ENCODE measurements at regions not wholly inside any gene's neighbourhood (a gene's known extent, or its start where the extent isn't known, plus 50 kb on each side); places are given as distances from the start of the nearest gene placed in this dataset.

DNA sequence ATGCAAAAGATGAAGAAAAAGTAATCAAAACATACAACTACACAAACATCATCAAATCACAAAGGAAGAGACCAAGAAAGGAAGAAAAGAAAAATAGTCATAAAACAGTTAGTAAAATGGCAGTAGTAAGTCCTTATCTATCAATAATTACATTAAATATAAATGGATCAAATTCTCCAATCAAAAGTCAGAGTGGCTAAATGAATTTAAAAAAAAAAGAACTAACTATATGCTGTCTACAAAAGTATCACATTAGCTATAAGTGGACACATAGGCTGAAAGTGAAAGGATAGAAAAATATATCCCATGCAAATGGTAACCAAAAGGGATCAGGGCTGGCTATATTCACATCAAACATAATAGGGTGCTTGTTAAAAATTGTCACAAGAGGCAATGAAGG, 116.5 kb downstream of the NOL4 start:
- Histone ChIP-seq H3K4me1 (replicated peaks; ENCODE audit: insufficient read depth) (no peaks in the 10 kb centered on the region), H2AFZ (no peak overlapping the region), H3K27me3 (ENCODE audit: insufficient read depth, low read depth) (no peaks in the 10 kb centered on the region), H3K9me3 (ENCODE audit: insufficient read depth, low read depth) (no peaks in the 10 kb centered on the region), H3F3A (ENCODE audit: insufficient read depth, low read depth) (no peaks in the 10 kb centered on the region), H3K9me2 (ENCODE audit: insufficient read depth) (no peaks in the 10 kb centered on the region), H3K79me2 (ENCODE audit: low read depth) (no peaks in the 10 kb centered on the region), H4K20me1 (ENCODE audit: insufficient read depth) (no peaks in the 10 kb centered on the region), H3K4me3 (no peak overlapping the region), H3K27ac (no peak overlapping the region), H3K4me2 (no peak overlapping the region), H3K36me3 (ENCODE audit: low read depth) (no peaks in the 10 kb centered on the region)
- no peak for DNase-seq
- no peak for TF ChIP-seq EZH2 (IDR thresholded peaks at IDR 0.05; ENCODE audit: low read depth)
- TF ChIP-seq, protein P1, sequence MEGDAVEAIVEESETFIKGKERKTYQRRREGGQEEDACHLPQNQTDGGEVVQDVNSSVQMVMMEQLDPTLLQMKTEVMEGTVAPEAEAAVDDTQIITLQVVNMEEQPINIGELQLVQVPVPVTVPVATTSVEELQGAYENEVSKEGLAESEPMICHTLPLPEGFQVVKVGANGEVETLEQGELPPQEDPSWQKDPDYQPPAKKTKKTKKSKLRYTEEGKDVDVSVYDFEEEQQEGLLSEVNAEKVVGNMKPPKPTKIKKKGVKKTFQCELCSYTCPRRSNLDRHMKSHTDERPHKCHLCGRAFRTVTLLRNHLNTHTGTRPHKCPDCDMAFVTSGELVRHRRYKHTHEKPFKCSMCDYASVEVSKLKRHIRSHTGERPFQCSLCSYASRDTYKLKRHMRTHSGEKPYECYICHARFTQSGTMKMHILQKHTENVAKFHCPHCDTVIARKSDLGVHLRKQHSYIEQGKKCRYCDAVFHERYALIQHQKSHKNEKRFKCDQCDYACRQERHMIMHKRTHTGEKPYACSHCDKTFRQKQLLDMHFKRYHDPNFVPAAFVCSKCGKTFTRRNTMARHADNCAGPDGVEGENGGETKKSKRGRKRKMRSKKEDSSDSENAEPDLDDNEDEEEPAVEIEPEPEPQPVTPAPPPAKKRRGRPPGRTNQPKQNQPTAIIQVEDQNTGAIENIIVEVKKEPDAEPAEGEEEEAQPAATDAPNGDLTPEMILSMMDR (conservative IDR thresholded peaks at IDR 0.05) = no peak
- CTCF ChIA-PET = no interaction called here
- POLR2A ChIA-PET (ENCODE audit: unreplicated experiment) = no interaction called here
- intact Hi-C loops (cut with micrococcal nuclease; ENCODE audit: unreplicated experiment) = no loop called here
- no TSS peak for BruUV-seq (replicated peaks)

DNA sequence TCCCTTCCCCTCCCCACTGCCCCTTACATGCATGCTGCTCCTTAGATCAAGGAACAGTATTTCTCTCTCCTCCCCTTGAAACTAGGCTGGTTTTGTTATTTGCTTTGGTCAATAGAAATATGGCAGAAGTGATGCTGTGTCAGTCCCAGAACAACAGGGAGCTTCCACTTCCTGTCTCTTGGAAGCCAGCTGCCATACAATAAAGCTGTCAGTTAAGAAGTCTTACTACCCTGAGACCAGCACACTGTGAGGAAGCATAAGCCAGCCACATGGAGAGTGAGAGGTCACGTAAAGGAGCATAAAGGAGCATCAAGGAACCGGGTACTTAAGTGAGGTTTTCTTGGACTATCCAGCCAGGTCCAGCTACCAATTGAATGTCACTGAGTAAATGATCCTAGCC, 126.6 kb downstream of the NOL4 start:
- no peaks in the 10 kb centered on the region for H3K27me3 ChIP-seq (ENCODE audit: insufficient read depth, low read depth)
- no peaks in the 10 kb centered on the region for H3K79me2 ChIP-seq (ENCODE audit: low read depth)
- ChIA-PET POLR2A (ENCODE audit: unreplicated experiment) (no interaction called here), CTCF (no interaction called here)
- H3K4me2 ChIP-seq = no peak overlapping the region
- intact Hi-C loops (cut with micrococcal nuclease; ENCODE audit: unreplicated experiment) = no loop called here
- H3K27ac ChIP-seq = no peak overlapping the region
- no peaks in the 10 kb centered on the region for H3K36me3 ChIP-seq (ENCODE audit: low read depth)
- DNase-seq = no peak
- H3F3A ChIP-seq (ENCODE audit: insufficient read depth, low read depth) = no peaks in the 10 kb centered on the region
- no peaks in the 10 kb centered on the region for H4K20me1 ChIP-seq (ENCODE audit: insufficient read depth)
- H3K4me3 ChIP-seq = no peak overlapping the region
- H3K9me2 ChIP-seq (ENCODE audit: insufficient read depth) = no peaks in the 10 kb centered on the region
- H3K9me3 ChIP-seq (ENCODE audit: insufficient read depth, low read depth) = no peaks in the 10 kb centered on the region
- no peaks in the 10 kb centered on the region for H3K4me1 ChIP-seq (replicated peaks; ENCODE audit: insufficient read depth)
- TF ChIP-seq EZH2 (IDR thresholded peaks at IDR 0.05; ENCODE audit: low read depth) = no peak
- TF ChIP-seq, protein P1 (conservative IDR thresholded peaks at IDR 0.05) = no peak
- BruUV-seq (replicated peaks) = no TSS peak
- no peak overlapping the region for H2AFZ ChIP-seq

DNA sequence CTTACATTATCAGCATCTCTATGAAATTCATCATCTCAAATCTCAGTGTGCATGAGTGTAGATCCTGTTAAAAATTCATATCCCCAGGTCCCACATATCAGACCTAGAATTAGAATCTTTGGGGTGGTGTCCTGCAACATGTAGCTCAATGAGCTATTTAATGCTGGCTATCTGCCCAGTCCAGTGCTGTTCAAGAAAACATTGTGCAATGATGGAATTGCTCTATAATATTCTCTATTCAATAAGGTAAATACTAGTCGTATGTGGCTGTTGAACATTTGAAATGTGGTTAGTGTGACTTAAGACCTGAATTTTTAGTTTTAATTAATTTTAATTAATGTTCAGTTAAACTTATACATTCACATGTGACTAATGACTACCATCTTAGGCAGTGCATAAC, 127.4 kb downstream of the NOL4 start:
- TF ChIP-seq, protein P1 (conservative IDR thresholded peaks at IDR 0.05) = no peak
- no peak for TF ChIP-seq EZH2 (IDR thresholded peaks at IDR 0.05; ENCODE audit: low read depth)
- intact Hi-C loops (cut with micrococcal nuclease; ENCODE audit: unreplicated experiment) = no loop called here
- ChIA-PET CTCF (interaction anchor here (0.6 kb wide), 1 partner anchor 1063 kb away, joined by 5 read pairs; no protein-coding TSS in a partner anchor), POLR2A (ENCODE audit: unreplicated experiment) (no interaction called here)
- BruUV-seq (replicated peaks) = no TSS peak
- Histone ChIP-seq H3K27ac (no peak overlapping the region), H2AFZ (no peak overlapping the region), H3K79me2 (ENCODE audit: low read depth) (no peaks in the 10 kb centered on the region), H3K4me3 (no peak overlapping the region), H3K4me2 (no peak overlapping the region), H3K9me2 (ENCODE audit: insufficient read depth) (no peaks in the 10 kb centered on the region), H3F3A (ENCODE audit: insufficient read depth, low read depth) (no peaks in the 10 kb centered on the region), H4K20me1 (ENCODE audit: insufficient read depth) (no peaks in the 10 kb centered on the region), H3K36me3 (ENCODE audit: low read depth) (no peaks in the 10 kb centered on the region), H3K9me3 (ENCODE audit: insufficient read depth, low read depth) (no peaks in the 10 kb centered on the region), H3K4me1 (replicated peaks; ENCODE audit: insufficient read depth) (no peaks in the 10 kb centered on the region), H3K27me3 (ENCODE audit: insufficient read depth, low read depth) (no peaks in the 10 kb centered on the region)
- no peak for DNase-seq

All from PC-9 (cell line).